Activated naive CD8-positive, alpha-beta T cell (primary cell): ENCODE measurements at regions not wholly inside any gene's neighbourhood (a gene's known extent, or its start where the extent isn't known, plus 50 kb on each side); places are given as distances from the start of the nearest gene placed in this dataset.

Experiments used
- H3K27ac Mint-ChIP-seq: one replicate; pipeline ENCODE4 v1.8.0; 2021; ENCODE audit warnings: mixed read lengths
- H3K27me3 Mint-ChIP-seq: one replicate; pipeline ENCODE4 v1.8.0; 2021; ENCODE audit warnings: mixed read lengths
- H3K36me3 Mint-ChIP-seq: one replicate; pipeline ENCODE4 v1.8.0; 2021; ENCODE audit warnings: mixed read lengths
- H3K4me1 Mint-ChIP-seq: one replicate; pipeline ENCODE4 v1.8.0; 2021; ENCODE audit warnings: low read depth, mixed read lengths
- H3K4me3 Mint-ChIP-seq: one replicate; pipeline ENCODE4 v1.8.0; 2021; ENCODE audit warnings: mild to moderate bottlenecking, mixed read lengths
- H3K9me3 Mint-ChIP-seq: one replicate; pipeline ENCODE4 v1.8.0; 2021; ENCODE audit warnings: low read depth, mixed read lengths

DNA sequence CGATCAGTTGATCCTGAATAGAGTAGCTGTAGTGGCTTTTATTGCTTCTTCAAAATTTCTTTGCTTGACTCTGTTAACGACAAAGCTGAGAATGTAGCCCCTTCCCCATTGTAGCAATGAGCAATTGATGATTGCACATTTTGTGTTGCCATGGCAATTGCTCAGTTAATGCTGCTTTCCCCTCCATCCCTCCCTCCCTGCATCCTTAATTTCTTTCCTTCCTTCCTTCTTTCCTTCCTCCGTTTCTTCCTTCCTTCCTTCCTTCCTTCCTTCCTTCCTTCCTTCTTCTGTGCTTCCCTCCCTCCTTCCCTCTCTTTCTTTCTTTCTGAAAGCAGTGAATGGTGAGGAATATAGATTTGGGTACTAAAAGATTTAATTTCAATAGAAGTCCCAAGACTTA, 557.3 kb upstream of the MAP3K7 start:
- Mint-ChIP-seq H3K27ac (no peak overlapping the region), H3K9me3 (no peaks in the 10 kb centered on the region), H3K36me3 (no peaks in the 10 kb centered on the region), H3K27me3 (peaks cover 4% of the 10 kb centered on the region), H3K4me3 (no peak overlapping the region), H3K4me1 (no peaks in the 10 kb centered on the region)

DNA sequence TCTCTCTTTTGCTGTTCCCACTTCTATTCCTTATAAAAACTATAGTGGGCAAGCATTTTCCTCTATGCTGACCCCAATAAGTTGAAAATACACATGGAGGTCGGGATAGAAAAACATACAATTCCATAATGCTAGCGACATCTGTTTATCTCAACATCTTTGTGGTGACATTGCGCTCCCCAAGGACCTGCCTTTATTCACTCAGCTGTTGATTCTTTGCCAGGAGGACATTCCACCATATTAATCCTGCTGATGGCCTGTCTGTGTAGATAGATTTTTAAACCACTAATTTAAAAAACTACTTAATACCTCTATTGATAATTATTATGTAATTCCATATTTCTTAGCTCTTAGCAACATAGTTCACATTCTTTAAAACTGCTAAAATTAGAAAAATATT, 555.3 kb upstream of the MAP3K7 start:
- H3K27me3 Mint-ChIP-seq, result peaks cover 4% of the 10 kb centered on the region
- H3K27ac Mint-ChIP-seq, result no peak overlapping the region

DNA sequence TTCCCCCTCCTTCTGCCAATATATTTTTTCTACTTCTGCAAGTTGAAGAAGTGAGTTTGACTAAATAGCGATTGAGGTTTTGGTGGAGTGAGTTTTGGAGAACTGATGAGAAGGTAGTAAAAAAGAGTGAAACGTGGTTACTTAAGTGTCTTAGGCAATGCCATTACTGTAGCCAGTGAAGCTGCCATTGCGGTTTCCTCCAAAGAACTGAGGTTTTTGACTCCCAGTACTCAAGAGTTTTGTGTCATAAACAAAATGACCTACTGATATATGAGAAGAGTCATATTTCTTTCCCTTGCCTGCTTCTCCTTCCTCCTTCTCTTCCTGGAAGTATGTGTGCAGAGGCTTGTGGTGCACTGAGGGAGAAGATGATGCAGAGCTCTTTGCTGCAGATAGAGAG, 554.5 kb upstream of the MAP3K7 start:
- no peaks in the 10 kb centered on the region for H3K9me3 Mint-ChIP-seq
- H3K4me1 Mint-ChIP-seq, result no peaks in the 10 kb centered on the region
- no peak overlapping the region for H3K4me3 Mint-ChIP-seq
- no peaks in the 10 kb centered on the region for H3K36me3 Mint-ChIP-seq
- H3K27ac Mint-ChIP-seq, result no peak overlapping the region
- H3K27me3 Mint-ChIP-seq, result peaks cover 2% of the 10 kb centered on the region

More for the DNA sequence above, 555.3 kb upstream of the MAP3K7 start:
- Mint-ChIP-seq H3K4me3 (no peak overlapping the region), H3K4me1 (no peaks in the 10 kb centered on the region), H3K9me3 (no peaks in the 10 kb centered on the region), H3K36me3 (no peaks in the 10 kb centered on the region)

DNA sequence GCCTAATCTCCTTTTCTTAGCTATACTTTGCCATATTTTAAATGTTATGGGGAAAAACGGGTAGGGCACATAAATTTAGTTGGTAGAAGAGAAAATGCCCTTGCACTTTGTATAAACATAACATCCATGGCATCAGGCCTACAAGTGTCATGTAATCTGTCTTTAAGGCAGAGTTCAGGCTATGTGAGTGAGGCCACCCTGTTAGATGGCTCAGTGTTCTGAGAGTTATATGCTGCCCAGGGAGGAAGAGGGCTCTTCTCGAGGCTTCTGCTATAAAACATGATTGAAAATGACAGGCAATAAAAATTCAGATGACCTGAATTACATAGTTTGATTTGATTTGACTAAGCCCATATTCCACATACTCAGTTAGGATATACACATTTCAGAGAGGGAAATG, 553.6 kb upstream of the MAP3K7 start:
- Mint-ChIP-seq H3K27me3 (peaks cover 2% of the 10 kb centered on the region), H3K36me3 (no peaks in the 10 kb centered on the region), H3K4me3 (no peak overlapping the region), H3K4me1 (no peaks in the 10 kb centered on the region), H3K27ac (no peak overlapping the region), H3K9me3 (no peaks in the 10 kb centered on the region)

DNA sequence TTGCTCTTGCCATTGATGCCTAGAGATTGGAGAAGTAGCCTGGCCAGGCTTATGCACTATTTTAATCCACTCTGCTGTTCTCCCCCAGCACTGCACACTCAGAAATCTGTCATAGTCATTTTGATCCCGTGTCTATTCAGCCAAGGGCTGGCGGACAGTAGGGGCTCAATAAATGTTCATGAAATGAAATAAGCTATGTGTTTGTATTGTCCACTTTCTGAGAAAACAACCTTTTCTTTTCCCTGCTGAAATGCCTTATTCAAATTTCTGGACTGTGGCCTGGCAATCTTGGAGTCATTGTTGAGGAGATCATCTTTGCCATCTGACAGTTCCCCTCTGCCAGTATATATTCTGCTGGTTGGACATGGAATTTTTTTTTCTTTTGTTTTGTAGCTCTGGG, 550.4 kb upstream of the MAP3K7 start:
- no peaks in the 10 kb centered on the region for H3K4me1 Mint-ChIP-seq
- no peak overlapping the region for H3K27ac Mint-ChIP-seq
- H3K36me3 Mint-ChIP-seq, result no peaks in the 10 kb centered on the region
- no peaks in the 10 kb centered on the region for H3K9me3 Mint-ChIP-seq
- no peak overlapping the region for H3K4me3 Mint-ChIP-seq
- H3K27me3 Mint-ChIP-seq, result no peaks in the 10 kb centered on the region

DNA sequence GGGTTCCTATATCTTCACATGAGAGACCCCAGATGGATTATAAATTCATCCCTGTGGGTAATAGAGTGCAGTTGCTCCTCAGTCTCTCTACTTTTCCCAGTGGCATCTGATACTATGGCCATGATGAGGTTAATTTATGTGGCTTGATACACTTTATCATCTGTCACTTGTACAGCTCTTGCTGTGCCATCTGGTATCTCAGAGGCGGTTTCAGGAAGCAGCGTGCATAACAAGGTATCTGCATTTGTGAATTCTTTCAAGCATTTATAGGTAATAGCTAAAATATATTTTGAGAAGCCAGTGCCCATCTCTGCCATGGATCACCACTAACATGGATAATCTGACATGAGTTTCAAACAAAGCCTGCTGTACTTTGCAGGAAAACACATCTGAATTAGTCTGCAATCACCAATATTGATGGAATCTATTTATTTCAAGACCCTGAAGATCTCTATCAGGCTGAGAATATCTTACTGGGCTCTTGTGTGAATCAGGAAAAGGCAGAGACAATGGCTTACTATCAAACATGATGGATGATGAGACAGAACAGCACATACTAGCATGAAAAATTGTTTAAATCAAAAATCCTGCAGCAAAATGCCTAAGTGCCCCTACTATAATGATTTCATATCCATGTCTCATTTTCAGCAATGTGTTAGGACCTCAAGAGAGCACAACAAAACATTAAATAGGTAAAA, 548.7 kb upstream of the MAP3K7 start:
- Mint-ChIP-seq H3K27ac (no peak overlapping the region), H3K4me1 (no peaks in the 10 kb centered on the region), H3K36me3 (no peaks in the 10 kb centered on the region), H3K4me3 (no peak overlapping the region), H3K9me3 (no peaks in the 10 kb centered on the region), H3K27me3 (no peaks in the 10 kb centered on the region)

DNA sequence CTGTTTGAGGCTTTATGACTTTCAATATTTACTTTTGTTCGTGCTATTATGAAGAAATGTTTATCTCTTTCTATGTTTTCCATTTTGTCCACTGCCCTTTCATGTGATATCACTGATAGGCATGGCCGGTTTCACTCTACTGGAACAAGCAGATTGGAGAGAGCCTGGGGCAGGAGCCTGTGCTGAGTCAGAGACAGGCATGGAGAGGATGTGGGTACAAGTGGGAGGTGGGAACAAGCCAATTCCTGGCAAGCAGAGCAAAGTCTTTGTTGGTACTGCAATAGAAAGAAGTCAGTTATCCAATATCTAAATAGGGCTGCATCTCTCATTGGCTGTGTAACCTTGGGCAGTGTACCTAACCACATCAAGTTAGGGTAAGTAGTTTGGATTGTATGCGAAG, 545.6 kb upstream of the MAP3K7 start:
- Mint-ChIP-seq H3K27ac (no peak overlapping the region), H3K27me3 (no peaks in the 10 kb centered on the region), H3K9me3 (no peaks in the 10 kb centered on the region), H3K4me3 (no peak overlapping the region), H3K36me3 (no peaks in the 10 kb centered on the region), H3K4me1 (no peaks in the 10 kb centered on the region)

DNA sequence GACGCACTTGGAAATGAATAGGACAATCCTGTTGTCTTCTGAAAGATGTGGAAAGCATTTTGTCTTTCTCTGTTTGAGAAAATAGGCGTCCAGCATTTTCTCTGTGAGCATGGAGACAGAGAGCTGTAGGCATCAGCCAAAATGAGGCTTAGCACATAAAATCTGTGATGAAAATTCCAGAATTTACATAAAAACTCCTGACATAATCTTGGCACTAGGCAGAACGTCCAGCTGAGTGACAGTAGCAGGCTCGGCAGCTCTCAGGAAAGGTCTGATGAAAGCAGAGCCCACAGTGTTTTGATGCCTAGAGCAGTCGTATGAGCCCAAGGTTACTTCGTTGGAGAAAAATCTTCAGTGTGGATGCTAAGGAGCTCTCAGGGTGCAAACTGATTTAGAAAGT, 543.3 kb upstream of the MAP3K7 start:
- Mint-ChIP-seq H3K9me3 (no peaks in the 10 kb centered on the region), H3K4me1 (no peaks in the 10 kb centered on the region), H3K27me3 (no peaks in the 10 kb centered on the region), H3K4me3 (no peak overlapping the region), H3K36me3 (no peaks in the 10 kb centered on the region), H3K27ac (no peak overlapping the region)

DNA sequence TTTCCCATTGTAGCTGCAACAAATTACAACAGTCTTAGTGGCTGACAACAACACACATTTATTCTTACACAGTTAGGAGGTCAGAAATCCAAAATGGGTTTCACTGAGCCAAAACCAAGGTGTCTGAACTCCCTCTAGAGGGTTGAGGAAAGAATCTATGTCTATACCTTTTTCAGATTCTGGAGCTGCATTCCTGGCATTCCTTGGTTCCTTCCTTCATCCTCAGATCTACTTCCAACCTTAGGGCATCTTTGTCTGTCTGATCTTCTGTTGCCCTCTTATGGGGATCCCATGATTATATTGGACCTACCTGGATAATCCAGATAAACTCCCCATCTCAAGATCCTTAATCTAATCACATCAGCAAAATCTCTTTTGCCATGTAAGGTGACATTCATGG, 540.9 kb upstream of the MAP3K7 start:
- H3K4me3 Mint-ChIP-seq, result no peak overlapping the region

DNA sequence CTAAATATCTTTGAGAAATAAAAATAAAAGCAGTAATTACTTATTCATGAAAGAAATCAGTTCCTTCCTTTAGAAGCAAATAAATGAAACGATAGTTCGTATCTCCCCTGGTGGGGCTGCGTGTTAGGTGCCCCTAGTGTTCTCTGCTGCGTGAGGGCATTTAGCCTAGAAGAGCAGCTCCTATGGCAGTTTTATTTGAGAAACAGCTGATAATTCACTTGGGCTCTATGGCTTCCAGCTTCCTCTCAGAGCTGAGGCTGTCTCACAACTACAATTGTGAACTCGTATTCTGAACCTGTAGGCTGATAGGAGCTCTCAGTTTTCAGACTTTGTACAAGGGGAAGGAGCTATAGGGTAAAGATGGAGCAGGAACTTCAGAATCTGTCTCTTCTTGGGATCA, 540.0 kb upstream of the MAP3K7 start:
- H3K27me3 Mint-ChIP-seq, result no peaks in the 10 kb centered on the region
- no peak overlapping the region for H3K27ac Mint-ChIP-seq
- H3K9me3 Mint-ChIP-seq, result no peaks in the 10 kb centered on the region
- H3K4me1 Mint-ChIP-seq, result no peaks in the 10 kb centered on the region
- H3K36me3 Mint-ChIP-seq, result no peaks in the 10 kb centered on the region
- no peak overlapping the region for H3K4me3 Mint-ChIP-seq

More for the DNA sequence above, 540.9 kb upstream of the MAP3K7 start:
- no peaks in the 10 kb centered on the region for H3K4me1 Mint-ChIP-seq
- H3K9me3 Mint-ChIP-seq, result no peaks in the 10 kb centered on the region
- no peaks in the 10 kb centered on the region for H3K27me3 Mint-ChIP-seq
- no peak overlapping the region for H3K27ac Mint-ChIP-seq
- H3K36me3 Mint-ChIP-seq, result no peaks in the 10 kb centered on the region

DNA sequence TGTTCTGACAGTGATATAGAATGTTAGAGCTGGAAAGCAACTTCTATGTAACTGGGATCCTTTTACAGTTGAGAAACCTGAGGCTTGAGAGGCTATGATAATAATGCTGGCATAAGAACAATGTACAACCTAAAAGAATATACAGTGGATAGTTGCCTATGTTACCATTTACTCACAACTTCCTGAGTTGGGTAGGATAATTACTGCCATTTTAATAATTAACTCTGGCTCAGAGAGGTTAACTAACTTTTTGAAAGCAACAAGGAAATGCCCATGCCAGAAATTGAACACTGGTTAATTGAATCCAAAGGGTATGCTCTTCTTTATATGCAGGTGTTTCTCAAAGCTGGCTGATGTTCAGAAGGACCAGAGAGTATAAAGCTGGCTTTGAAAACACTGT, 530.7 kb upstream of the MAP3K7 start:
- no peaks in the 10 kb centered on the region for H3K27me3 Mint-ChIP-seq
- H3K4me1 Mint-ChIP-seq, result no peaks in the 10 kb centered on the region
- H3K4me3 Mint-ChIP-seq, result no peak overlapping the region
- H3K27ac Mint-ChIP-seq, result no peak overlapping the region
- H3K9me3 Mint-ChIP-seq, result peaks cover 6% of the 10 kb centered on the region
- no peaks in the 10 kb centered on the region for H3K36me3 Mint-ChIP-seq

DNA sequence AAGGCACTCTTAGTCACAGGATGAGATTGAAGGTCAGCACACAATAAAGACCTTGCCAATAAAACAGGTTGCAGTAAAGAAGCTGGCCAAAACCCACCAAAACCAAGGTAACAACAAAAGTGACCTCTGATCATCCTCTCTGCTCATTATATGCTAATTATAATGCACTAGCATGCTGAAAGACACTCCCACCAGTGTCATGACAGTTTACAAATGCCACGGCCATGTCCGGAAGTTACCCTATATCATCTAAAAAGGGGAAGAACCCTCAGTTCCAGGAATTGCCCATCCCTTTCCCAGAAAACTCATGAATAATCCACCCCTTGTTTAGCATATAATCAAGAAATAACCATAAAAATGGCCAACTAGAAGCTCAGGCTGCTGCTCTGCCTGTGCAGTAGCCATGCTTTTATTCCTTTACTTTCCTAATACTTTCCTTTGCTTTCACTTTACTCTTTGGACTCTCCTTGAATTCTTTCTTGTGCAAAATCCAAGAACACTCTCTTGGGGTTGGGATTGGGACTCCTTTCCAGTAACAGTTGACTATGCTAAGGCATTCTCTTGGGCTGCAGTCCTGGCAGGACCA, 527.3 kb upstream of the MAP3K7 start:
- peaks cover 9% of the 10 kb centered on the region for H3K9me3 Mint-ChIP-seq

DNA sequence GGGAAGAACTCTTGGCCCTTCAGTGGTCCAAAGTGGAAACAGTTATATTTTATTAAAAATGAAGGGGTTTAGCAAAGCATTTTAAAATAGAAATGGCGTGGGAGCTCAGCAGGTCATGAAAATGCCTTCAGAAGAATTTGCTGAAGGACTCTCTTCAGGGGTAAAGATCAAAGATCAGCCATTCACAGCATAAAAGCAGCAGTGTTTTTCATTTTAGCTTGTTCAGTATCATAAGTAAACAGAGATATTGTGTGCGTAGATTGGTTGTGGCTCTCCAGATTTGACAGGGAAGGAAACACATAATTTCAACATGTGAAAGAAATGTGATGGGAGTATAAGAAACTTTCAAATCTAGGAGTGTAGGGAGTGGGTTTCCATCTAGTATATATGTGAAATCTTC, 519.2 kb upstream of the MAP3K7 start:
- no peaks in the 10 kb centered on the region for H3K36me3 Mint-ChIP-seq
- H3K4me3 Mint-ChIP-seq, result no peak overlapping the region
- H3K27me3 Mint-ChIP-seq, result peaks cover 5% of the 10 kb centered on the region
- H3K27ac Mint-ChIP-seq, result no peak overlapping the region
- no peaks in the 10 kb centered on the region for H3K4me1 Mint-ChIP-seq
- H3K9me3 Mint-ChIP-seq, result peaks cover 3% of the 10 kb centered on the region

More for the DNA sequence above, 527.3 kb upstream of the MAP3K7 start:
- Mint-ChIP-seq H3K4me3 (no peak overlapping the region), H3K27me3 (no peaks in the 10 kb centered on the region), H3K27ac (no peak overlapping the region), H3K36me3 (no peaks in the 10 kb centered on the region), H3K4me1 (no peaks in the 10 kb centered on the region)

DNA sequence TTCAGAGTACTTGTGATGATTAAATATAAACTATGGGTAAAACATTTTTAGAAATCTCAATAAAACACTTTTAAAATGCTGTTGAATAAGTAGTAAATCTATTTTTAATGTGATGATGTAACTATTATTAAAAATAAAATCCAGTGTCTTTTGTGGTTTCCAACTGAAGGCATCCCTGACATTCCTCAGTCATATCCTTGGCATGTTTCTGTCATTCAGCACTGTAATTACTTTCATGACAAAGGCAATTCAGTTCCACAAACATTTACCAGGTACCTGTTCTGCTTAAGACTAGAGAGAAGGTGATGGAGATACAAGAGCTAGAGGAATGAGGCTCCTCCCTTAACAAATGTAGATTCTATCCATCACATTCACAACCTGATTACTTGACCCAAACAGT, 518.7 kb upstream of the MAP3K7 start:
- no peaks in the 10 kb centered on the region for H3K4me1 Mint-ChIP-seq
- no peaks in the 10 kb centered on the region for H3K36me3 Mint-ChIP-seq
- no peak overlapping the region for H3K4me3 Mint-ChIP-seq
- H3K9me3 Mint-ChIP-seq, result peaks cover 3% of the 10 kb centered on the region
- H3K27me3 Mint-ChIP-seq, result peaks cover 6% of the 10 kb centered on the region
- no peak overlapping the region for H3K27ac Mint-ChIP-seq

DNA sequence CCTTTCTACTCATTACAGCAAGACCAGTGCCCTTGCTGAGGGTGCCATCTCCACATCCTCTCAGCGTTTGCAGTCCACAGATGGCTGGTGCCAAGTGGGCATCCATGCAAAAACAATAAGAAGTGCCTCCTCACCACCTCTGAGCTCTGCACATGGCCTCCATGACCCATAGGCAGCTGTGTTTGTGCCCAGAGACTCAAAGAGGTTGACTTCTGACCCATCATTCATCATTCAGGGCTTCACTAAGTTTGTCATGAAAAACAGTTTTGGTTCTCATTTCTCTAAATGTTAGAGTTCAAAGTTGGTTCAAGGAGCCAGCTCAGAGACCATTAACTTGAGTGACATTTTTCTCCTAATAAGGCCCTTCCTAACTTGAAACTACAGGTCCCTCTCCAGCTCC, 512.6 kb upstream of the MAP3K7 start:
- Mint-ChIP-seq H3K9me3 (no peaks in the 10 kb centered on the region), H3K4me3 (no peak overlapping the region), H3K27ac (no peak overlapping the region), H3K27me3 (peaks cover 3% of the 10 kb centered on the region), H3K36me3 (no peaks in the 10 kb centered on the region), H3K4me1 (no peaks in the 10 kb centered on the region)

DNA sequence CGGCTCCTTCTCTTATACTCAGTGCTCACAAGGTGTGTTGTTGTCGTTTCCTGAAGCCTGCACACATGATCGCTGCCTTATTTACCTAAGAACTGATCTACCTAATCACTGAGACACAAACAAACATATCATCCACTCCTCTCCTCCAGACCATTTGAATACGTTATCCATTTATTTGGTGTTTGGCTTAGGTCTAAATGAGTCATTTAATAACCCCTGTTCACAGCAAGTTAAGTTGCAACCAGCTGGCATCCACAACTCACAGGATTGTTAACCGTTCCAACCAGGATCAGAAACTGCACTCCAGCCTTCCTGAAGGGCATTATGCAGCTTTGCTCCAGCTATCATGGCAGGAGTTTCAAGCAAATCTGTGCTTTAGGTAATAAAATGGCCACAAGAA, 511.1 kb upstream of the MAP3K7 start:
- Mint-ChIP-seq H3K4me1 (no peaks in the 10 kb centered on the region), H3K36me3 (no peaks in the 10 kb centered on the region), H3K4me3 (no peak overlapping the region), H3K27ac (no peak overlapping the region), H3K9me3 (no peaks in the 10 kb centered on the region), H3K27me3 (peaks cover 3% of the 10 kb centered on the region)
